ENCODE measurements at regions not wholly inside any gene's neighbourhood (a gene's known extent, or its start where the extent isn't known, plus 50 kb on each side); places are given as distances from the start of the nearest gene placed in this dataset.
A peak's percentile ranks its signal among the peaks of the same experiment; 100 is the strongest.

GRCh38 chr2:220103596-220103995, 476.2 kb downstream of the SLC4A3 start:
- Histone ChIP-seq H3K36me3 (no peaks in the 10 kb centered on the region), H3K27me3 (peaks cover 0 to 9% (median 0%) of the 10 kb centered on the region in 3 donors), H3K4me3 (no peak overlapping the region), H3K4me1 (no peaks in the 10 kb centered on the region), H3K27ac (no peak overlapping the region), H3K9me3 (no peaks in the 10 kb centered on the region)
- intact Hi-C loops (cut with DNase I; ENCODE audit: low total_unique reads) = no loop called here
- DNase-seq = no peak
- TF ChIP-seq EP300 (IDR thresholded peaks at IDR 0.05) (no peak), POLR2A (IDR thresholded peaks at IDR 0.05) (no peak), POLR2AphosphoS5 (IDR thresholded peaks at IDR 0.05) (no peak)
- TF ChIP-seq, protein P1, sequence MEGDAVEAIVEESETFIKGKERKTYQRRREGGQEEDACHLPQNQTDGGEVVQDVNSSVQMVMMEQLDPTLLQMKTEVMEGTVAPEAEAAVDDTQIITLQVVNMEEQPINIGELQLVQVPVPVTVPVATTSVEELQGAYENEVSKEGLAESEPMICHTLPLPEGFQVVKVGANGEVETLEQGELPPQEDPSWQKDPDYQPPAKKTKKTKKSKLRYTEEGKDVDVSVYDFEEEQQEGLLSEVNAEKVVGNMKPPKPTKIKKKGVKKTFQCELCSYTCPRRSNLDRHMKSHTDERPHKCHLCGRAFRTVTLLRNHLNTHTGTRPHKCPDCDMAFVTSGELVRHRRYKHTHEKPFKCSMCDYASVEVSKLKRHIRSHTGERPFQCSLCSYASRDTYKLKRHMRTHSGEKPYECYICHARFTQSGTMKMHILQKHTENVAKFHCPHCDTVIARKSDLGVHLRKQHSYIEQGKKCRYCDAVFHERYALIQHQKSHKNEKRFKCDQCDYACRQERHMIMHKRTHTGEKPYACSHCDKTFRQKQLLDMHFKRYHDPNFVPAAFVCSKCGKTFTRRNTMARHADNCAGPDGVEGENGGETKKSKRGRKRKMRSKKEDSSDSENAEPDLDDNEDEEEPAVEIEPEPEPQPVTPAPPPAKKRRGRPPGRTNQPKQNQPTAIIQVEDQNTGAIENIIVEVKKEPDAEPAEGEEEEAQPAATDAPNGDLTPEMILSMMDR (IDR thresholded peaks at IDR 0.05) = no peak
- WGBS, 5 donors = 55 to 75% (median 65%) methylated on average over 2 of the region's 2 CpGs

DNA sequence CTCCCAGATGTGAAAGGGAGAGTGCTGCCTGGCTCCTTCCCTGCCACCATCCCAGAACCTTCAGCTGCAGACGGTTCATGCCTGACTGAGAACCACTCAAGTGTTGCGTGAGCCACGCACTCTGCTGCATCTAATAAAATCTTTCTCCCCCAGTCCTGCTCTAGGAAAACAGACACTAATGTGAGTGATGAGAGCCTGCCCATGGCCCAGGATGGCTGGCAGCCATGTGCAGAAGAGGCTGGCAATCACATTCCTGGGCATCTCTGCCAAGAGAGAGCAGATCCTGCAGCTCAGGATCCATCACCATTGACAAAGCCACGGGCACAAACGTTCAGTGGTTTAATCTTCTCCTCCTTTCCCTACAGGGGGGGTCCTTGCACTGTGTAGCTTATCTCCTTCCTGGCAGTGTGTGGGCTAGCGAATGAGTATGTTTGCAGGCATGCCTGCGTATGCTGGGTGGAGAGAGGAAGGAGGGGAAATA, 477.5 kb downstream of the SLC4A3 start:
- 38 to 49% (median 40%) methylated on average over 7 of the region's 7 CpGs for WGBS, 5 donors
- TF ChIP-seq, protein P1 (IDR thresholded peaks at IDR 0.05) = no peak
- no peak for TF ChIP-seq POLR2AphosphoS5 (IDR thresholded peaks at IDR 0.05)
- TF ChIP-seq POLR2A (IDR thresholded peaks at IDR 0.05) = no peak
- TF ChIP-seq EP300 (IDR thresholded peaks at IDR 0.05) = no peak

DNA sequence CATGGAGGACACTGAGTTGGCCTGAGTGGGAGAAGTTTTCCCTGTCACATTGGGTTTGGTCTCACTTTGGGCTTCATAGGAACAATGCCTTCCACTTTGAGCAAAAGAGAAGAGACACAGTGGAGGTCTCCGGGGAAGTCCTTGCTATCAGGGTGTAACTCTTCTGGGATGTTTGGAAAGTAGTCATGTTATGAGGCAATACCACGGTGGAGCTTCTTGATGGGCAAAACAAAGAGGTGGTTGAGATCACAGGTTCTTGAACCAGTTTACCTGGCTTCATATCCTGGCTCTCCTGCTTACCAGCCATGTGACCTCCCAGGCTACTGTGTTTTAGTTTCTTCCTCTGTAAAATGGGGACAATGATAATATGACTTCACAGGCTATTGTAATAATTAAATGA, 478.6 kb downstream of the SLC4A3 start:
- Histone ChIP-seq H3K27me3 (peaks cover 0 to 9% (median 0%) of the 10 kb centered on the region in 3 donors), H3K36me3 (no peaks in the 10 kb centered on the region), H3K9me3 (no peaks in the 10 kb centered on the region), H3K27ac (no peak overlapping the region), H3K4me1 (no peaks in the 10 kb centered on the region), H3K4me3 (no peak overlapping the region)
- 69 to 80% (median 76%) methylated on average over 2 of the region's 2 CpGs for WGBS, 5 donors
- TF ChIP-seq POLR2AphosphoS5 (IDR thresholded peaks at IDR 0.05) (no peak), POLR2A (IDR thresholded peaks at IDR 0.05) (no peak)
- TF ChIP-seq, protein P1 (IDR thresholded peaks at IDR 0.05) = no peak
- no peak for DNase-seq
- intact Hi-C loops (cut with DNase I; ENCODE audit: low total_unique reads) = no loop called here

More for the DNA sequence above, 477.5 kb downstream of the SLC4A3 start:
- H3K36me3 ChIP-seq = no peaks in the 10 kb centered on the region
- no peaks in the 10 kb centered on the region for H3K9me3 ChIP-seq
- H3K4me1 ChIP-seq = no peaks in the 10 kb centered on the region
- H3K27me3 ChIP-seq = peaks cover 0 to 9% (median 0%) of the 10 kb centered on the region in 3 donors
- DNase-seq = peak in 1 of 2 donors; percentile 59
- intact Hi-C loops (cut with DNase I; ENCODE audit: low total_unique reads) = no loop called here
- no peak overlapping the region for H3K27ac ChIP-seq
- no peak overlapping the region for H3K4me3 ChIP-seq

- no peak for DNase-seq
- H3K27me3 ChIP-seq = peaks cover 0 to 9% (median 0%) of the 10 kb centered on the region in 3 donors
- TF ChIP-seq, protein P1 (IDR thresholded peaks at IDR 0.05) = no peak
- no peak for TF ChIP-seq POLR2AphosphoS5 (IDR thresholded peaks at IDR 0.05)
- no peak for TF ChIP-seq EP300 (IDR thresholded peaks at IDR 0.05)
- no peak for TF ChIP-seq POLR2A (IDR thresholded peaks at IDR 0.05)
- no peaks in the 10 kb centered on the region for H3K4me1 ChIP-seq
- intact Hi-C loops (cut with DNase I; ENCODE audit: low total_unique reads) = no loop called here
- H3K4me3 ChIP-seq = no peak overlapping the region
- no peaks in the 10 kb centered on the region for H3K9me3 ChIP-seq
- no peaks in the 10 kb centered on the region for H3K36me3 ChIP-seq
- WGBS, 5 donors = 61 to 75% (median 70%) methylated on average over 4 of the region's 4 CpGs
- no peak overlapping the region for H3K27ac ChIP-seq
Observed at GRCh38 chr2:220107380-220107791, 480.0 kb downstream of the SLC4A3 start.
